ENCODE measurements at regions not wholly inside any gene's neighbourhood (a gene's known extent, or its start where the extent isn't known, plus 50 kb on each side); places are given as distances from the start of the nearest gene placed in this dataset.
A peak's percentile ranks its signal among the peaks of the same experiment; 100 is the strongest.
"Not testable (repeated sequence)": the region's sequence is repeated elsewhere in the genome, so short reads cannot be mapped to it uniquely, and the experiment has no call there.

DNA sequence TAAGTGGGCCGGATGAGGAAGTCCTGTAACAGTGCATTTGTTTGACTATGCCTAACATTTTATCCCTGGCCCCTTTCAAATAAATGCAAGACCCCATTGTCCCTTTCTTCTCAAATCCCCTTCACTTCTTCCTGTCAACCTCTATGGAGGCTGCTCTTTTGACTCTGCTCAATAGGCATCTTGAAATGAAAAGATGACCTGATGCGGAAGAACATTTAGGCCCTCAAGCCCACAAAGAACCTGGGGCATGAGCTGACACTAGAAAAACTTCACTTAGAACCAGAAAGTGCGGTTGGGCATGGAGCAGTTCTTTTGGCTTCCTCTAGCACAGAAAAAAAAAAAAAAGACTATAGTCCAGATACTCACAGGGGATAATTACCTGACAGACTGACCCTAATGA is 1434.7 kb upstream of the WWC1 start:
- FAIRE-seq (no peak), DNase-seq (ENCODE audit: low spot score) (no peak)

DNA sequence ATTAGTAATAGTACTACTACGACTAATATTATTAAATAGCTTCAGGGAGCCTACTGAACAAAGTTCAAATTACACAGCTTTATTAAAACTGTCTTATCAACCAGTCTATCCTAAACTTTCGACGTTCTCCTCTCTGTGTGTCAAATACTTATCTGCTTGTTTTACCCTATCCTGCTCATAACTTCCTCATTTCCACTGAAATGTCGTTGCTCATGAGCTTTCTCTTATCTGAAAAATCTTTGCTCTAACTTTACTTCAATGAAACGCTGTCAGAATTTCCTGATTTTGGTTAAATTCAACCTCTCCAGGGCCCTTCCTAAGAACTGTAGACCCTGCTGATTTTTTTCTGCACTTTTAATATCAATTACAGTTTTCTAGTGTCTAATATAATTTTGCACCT is 1431.0 kb upstream of the WWC1 start:
- DNase-seq (ENCODE audit: low spot score) = no peak
- FAIRE-seq = no peak

DNA sequence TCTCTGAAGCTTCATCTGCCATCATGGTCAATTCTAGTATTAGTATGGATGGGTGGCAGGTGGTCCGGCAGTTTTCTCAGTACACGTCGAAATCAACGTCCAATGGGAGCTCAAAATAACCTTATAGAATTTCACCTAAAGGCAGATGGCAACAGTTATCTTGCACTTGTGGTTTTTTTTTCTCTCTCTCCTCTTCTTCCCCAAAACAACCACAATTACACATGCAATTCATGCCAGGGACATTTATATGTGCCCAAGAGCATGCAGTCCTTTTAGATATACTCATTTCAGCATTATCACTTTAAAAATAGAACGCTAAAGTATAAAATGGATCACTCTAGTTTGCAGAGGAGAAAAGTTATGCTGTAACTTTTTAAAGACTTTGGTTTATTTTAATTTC is 1428.9 kb upstream of the WWC1 start:
- no peak for DNase-seq (ENCODE audit: low spot score)
- FAIRE-seq = no peak

DNA sequence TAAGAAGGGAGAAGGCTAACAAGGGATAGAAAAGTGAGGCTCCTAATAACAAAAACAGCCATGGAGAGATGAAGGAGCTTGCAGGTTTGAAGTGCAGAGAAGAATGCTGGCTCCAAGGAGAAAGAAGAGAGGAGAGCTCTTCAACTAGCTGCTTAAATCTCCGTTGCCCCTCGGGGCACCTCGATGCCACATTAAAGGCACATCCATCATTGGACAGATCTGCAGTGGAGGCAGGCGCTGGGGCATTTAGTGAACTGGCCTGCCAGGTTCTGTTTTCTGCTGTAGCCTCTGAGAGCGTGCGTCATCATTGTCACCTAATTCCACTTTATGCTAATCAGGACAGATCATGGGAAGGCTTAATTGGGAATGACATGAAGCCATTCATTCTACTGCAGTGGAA is 1426.2 kb upstream of the WWC1 start:
- FAIRE-seq (no peak), DNase-seq (ENCODE audit: low spot score) (no peak)

DNA sequence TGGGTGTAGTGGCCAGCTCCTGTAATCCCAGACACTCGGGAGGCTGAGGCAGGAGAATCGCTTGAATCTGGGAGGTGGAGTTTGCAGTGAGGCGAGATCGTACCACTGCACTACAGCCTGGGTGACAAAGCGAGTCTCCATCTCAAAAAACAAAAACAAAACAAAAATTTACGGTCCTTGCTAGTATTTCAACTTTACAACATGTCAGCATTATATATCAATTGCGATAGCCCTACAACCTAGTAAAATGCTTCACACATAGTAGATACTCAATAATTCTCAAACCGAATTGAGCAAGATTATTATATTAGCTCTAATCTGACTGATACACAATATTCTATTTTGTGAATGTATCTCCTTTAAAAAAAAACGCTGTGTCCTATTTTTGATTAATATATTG is 1411.0 kb upstream of the WWC1 start:
- DNase-seq (ENCODE audit: low spot score) = no peak
- FAIRE-seq = no peak

DNA sequence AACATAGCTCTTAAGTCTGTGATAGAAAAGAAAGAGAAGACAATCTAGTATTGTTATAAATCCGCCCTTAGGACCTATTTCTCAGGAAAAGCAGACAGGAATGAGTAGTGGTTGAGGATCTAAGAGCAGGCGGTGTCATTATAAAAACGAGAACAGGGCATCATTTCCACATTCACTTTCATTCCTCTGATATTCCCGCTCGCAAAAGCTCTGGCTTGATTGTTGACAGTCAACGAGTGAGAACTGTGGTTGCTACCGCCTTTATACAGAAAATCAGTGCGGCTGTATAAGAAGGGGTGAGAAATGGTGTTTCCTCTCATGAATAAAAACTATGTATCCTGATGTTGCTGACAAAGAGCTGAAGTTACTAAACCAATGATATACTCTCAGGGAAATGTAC is 1409.6 kb upstream of the WWC1 start:
- DNase-seq (ENCODE audit: low spot score) = no peak
- no peak for FAIRE-seq

DNA sequence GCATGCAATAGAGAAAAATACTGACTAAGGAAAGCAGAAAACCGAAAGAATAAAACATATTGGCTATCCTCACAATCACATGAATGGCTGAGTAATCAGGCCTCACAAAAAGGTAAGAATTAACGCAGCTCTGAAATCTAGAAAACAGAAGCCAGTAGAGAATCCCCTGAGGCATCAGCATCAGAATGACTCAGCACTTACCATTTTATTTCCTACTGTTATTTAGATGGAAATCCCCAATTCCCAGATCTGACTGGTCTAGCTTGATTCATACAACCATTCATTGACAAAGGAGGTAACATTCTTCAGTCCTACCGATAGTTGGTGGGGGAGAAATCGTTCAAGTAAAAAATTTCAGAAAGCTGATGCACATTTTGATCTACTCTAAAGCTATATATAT is 1408.4 kb upstream of the WWC1 start:
- FAIRE-seq = no peak
- peak; percentile 77 for DNase-seq (ENCODE audit: low spot score)

DNA sequence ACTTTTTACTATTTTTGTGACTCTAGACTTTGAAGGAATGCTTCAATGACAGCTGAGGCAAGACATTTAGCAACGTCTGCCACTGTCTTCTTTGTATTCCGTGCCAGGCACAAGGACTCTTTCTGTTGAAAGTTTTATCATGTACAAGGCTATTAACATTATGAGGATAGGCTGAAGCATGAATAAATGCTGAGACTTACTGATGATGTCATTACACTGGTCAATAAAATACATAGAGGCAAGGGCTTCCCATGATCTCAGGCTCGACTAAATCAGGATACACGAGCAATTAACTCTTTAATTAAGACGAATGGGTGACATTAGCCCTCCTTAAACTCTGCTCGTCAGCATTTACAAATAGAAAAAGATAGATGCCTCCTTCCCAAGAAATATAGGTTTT is 1393.3 kb upstream of the WWC1 start:
- no peak for FAIRE-seq

DNA sequence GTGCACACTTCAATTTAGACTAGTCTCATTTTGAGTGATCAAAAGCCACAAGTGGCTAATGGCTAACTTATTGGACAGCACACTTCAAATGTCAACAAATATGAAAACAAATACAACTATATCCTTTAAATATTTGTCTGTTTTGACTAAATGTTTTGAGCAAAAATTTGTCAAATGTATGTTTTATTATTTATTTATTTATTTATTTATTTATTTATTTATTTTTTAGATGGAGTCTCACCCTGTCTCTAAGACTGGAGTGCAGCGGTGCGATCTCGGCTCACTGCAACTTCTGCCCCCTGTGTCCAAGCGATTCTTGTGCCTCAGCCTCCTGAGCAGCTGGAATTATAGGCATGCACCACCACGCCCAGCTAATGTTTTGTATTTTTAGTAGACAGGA is 1392.1 kb upstream of the WWC1 start:
- no peak for FAIRE-seq
- no peak for DNase-seq (ENCODE audit: low spot score)

More for the DNA sequence above, 1393.3 kb upstream of the WWC1 start:
- DNase-seq (ENCODE audit: low spot score) = no peak

DNA sequence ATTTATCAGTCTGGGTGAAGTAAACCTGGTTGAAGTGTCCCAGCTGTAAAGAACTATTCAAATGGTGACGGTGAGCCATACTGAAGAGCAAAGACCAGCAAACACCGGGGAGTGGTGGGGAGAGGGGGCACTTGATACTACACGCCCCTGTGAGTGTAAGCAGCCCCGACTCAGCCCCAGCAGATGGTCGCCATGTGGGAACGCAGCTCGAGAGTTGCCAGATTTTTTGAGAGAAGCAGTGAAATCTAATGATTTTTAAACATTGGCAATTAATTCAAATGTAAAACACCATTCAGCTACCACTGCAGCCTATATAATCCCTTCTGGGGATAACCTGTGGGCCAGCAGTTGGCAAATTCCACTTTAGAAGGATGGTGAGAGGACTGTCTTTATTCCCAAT is 1386.9 kb upstream of the WWC1 start:
- no peak for DNase-seq (ENCODE audit: low spot score)
- FAIRE-seq = no peak

DNA sequence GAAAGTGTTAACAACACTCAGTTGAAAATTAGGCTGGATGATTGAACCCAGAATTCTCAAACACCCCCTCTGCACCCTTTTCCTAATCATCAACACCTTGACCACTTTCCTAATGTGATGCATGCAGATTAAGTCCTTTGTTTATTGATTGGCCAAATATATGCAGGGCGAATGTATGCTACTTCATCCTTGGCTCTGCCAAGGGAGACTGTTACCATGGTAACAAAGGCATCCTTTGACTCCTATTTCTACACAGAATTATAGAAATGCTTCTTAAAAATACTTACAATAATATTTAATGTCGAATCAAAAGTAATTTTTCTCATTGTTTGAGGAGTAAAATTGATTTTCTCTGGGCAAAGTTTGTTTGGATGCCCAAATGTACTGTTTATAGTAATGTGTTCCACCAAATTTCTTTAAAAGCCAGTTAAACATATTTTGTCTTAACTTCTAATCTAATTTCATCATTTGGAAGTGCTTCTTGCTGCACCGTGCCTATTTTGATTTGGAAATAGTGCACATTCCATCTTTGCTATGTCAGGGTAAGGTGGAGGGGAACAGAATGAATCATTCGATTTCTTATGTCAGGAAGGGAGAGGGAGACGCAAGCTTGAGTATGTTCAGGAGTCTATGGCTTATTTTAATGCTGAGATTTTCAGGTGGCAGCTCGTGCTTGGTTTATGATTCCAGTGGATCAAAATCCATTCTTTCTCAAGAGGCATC is 1384.3 kb upstream of the WWC1 start:
- DNase-seq (ENCODE audit: low spot score) = peak; percentile 49
- peak; percentile 52 for FAIRE-seq

DNA sequence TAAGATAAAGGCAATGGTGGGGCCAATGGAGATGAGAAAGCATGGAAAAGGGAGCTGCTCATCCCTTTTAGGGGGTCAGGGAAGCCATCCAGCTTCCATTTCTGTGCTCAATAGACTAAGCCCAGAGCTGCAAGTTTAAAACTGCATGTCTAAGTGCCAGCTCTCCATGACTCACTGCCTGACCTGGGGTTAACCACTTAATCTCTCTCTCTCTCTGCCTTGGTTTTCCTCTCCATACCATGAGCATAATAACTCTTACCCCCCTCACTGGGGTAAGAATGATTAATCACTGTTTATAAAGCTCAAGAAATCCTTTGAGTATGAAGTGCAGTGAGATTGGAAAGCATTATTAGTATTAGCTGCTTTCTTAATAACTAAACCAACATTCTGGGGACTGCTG is 1382.4 kb upstream of the WWC1 start:
- peak; percentile 88 for DNase-seq (ENCODE audit: low spot score)
- FAIRE-seq = peak; percentile 94

DNA sequence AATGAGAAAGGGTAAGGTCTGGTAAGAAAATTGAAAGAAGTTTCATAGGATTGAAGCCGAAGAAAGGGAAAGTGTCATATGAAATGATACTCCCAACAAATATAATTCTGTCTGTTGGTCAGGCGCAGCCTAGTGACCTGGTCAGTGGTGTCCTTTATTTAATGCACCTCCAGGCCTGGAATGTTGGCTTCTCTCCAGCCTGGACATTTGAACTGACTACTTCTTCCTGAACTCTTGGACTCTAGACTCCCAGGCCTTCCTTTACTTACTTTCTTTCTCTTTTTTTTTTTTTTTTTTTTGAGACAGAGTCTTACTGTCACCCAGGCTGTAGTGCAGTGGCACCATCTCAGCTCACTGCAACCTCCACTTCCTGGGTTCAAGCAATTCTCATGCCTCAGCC is 1381.5 kb upstream of the WWC1 start:
- peak; percentile 49 for FAIRE-seq
- peak; percentile 62 for DNase-seq (ENCODE audit: low spot score)

DNA sequence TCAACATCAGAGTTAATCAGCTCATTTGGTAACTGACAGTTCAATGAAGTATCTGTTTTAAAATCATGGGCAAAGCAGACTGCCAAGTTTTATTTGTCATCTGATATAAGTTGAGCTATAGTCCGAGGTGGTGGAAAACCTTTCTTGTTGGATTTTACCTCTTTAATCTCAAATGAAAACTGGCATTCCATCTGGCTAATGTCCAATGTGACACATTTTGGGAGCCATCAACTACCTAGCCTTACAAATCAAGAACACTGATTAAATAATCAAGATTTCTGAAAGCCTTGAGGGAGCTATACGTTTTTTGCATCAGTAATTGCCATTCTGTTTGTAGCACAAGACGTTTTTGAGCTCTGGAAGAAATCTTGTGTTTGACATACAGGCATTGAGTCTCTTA is 1380.5 kb upstream of the WWC1 start:
- DNase-seq (ENCODE audit: low spot score) = no peak
- no peak for FAIRE-seq

DNA sequence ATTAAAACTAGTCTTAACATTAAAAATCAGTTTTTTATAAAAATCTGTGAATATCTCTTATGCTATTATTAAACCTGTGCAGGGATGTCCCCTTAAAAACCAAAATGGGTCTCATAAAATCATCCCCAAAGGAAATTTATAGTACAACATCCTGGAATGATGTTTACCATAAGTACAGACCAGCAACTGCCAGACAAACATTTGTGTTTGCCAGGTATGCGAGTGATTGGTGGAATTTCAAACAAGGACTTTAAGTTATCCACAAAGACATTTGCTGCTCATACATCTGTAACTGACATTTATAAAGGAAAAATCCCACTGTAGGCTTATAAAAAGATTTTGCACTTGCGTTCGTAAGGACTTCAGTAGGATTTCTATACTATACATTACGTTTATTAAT is 1375.4 kb upstream of the WWC1 start:
- DNase-seq (ENCODE audit: low spot score) (no peak), FAIRE-seq (no peak)

DNA sequence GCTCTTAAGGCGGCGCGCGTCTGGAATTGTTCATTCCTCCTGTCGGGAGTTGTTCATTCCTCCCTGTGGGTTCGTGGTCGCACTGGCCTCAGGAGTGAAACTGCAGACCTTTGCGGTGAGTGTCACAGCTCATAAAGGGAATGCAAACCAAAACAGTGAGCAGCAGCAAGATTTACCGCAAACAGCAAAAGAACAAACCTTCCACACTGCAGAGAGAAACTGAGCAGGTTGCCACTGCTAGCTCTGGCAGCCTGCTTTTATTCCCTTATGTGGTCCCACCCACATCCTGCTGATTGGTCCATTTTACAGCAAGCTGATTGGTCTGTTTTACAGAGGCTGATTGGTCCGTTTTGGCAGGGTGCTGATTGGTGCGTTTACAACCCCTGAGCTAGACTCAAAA is 1365.3 kb upstream of the WWC1 start:
- no peak for DNase-seq (ENCODE audit: low spot score)
- FAIRE-seq = no peak

DNA sequence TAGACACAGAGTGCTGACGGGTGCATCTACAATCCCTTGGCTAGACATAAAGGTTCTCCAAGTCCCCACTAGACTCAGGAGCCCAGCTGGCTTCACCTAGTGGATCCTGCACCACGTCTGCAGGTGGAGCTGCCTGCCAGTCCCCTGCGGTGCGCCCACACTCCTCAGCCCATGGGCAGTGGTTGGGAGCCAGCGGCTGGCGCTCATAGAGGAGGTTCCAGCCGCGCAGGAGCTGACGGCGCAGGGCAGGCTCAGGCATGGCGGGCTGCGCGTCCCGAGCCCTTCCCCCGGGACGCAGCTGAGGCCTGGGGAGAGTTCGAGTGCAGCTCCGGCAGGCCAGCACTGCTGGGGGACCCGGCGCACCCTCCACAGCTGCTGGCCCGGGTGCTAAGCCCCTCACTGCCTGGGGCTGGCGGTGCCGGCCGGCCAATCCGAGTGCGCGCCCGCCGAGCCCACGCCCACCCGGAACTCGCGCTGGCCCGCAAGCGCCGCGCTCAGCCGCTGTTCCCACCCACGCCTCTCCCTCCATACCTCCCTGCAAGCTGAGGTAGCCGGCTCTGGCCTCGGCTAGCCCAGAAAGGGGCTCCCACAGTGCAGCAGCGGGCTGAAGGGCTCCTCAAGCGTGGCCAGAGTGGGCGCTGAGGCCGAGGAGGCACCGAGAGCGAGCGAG is 1364.5 kb upstream of the WWC1 start:
- DNase-seq (ENCODE audit: low spot score); FAIRE-seq: not testable (repeated sequence)

DNA sequence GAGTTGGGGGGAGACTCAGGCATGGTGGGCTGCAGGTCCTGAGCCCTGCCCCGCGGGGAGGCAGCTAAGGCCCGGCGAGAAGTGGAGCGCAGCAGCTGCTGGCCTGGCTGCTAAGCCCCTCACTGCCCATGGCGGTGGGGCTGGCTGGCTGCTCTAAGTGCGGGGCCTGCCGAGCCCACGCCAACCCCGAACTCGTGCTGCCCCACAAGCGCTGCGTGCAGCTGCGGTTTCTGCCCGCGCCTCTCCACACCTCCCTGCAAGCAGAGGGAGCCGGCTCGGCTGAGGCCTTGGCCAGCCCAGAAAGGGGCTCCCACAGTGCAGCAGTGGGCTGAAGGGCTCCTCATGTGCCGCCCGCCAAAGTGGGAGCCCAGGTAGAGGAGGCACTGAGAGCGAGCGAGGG is 1355.1 kb upstream of the WWC1 start:
- no peak for FAIRE-seq

DNA sequence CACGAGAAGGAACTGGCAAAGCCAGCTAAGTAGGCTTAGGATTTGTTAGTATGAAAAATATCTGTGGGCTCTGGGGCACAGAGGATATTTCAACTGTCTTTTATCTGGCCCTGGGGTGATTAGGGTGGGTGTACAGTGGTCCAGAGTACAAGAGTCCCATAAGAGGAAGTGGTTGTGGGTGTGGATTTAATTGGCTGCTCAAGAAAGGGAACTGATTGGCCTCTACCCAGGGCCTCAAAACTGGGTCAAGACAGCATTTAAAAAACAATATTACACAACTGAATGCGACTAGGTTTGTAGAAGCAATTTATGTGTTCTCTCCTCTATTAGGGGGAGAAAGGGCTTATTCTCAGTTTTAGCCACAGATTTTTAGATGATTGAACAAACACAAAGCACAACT is 1353.4 kb upstream of the WWC1 start:
- DNase-seq (ENCODE audit: low spot score) (no peak), FAIRE-seq (no peak)

More for the DNA sequence above, 1355.1 kb upstream of the WWC1 start:
- no peak for DNase-seq (ENCODE audit: low spot score)

DNA sequence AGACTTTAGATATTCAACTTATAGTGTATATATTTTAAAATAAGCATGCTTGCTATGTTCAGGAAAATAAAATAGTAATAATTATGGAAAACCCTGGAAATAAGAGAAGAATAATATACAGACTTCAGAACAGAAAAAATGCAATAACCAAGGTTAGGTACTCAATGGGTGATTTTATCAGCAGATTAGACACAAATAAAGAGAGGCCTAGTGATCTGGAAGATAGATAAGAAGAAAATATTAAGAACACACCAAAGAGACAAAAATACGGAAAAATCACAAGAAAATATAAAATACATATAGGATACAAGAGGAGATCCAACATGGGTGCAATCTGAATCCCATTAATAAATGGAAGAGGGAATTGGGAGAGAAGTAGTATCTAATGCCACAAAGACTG is 1348.5 kb upstream of the WWC1 start:
- FAIRE-seq = no peak
- DNase-seq (ENCODE audit: low spot score) = no peak

DNA sequence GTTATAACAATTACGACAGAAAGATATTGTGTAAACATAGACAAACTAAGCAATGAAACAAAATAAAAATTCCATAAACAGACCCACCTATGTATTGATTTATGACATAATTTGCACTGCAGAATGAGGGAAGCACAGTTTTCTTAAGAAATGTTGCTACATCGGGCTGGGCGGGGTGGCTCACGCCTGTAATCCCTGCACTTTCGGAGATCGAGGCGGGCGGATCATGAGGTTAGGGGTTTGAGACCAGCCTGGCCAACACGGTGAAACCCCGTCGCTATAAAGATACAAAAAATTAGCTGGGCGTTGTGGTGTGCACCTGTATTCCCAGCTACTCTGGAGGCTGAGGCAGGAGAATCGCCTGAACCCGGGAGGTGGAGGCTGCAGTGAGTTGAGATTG is 1344.4 kb upstream of the WWC1 start:
- DNase-seq (ENCODE audit: low spot score) (no peak), FAIRE-seq (no peak)

DNA sequence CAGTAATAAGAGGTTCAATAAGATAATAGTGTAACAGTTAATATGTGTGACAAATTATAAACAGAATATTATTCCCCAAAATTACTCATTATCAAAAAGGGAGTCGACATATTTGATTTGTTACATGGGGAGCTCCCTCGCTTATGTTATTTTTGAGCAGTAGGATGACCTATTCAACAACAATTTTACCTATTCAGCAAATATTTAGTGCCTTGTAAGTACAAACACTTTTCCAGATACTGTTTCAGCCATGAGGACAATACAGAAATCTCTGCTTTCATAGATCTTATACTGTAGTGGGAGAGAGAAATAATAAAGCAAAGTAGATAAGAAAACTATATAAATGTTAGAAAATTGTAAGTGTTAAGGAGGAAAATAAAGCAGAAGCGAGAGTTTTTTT is 1342.8 kb upstream of the WWC1 start:
- DNase-seq (ENCODE audit: low spot score) (no peak), FAIRE-seq (no peak)

DNA sequence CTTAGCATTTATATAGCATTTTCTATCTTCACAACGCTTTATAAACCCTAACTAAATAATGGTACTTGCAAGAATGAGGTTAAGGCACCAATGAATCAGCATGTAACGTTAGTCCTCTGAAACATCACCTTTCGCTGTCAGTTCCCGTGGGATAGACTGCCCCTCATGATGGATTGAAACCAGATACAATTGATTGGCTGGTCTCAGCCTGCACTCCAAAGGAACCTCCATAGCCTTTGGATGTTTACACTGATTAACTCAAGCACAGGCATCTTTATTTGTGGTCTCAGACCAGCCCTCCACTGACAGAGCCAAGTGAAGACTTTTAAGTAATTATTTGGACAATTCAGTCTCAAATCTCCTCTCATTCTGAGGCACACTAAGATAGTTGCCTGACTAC is 1339.4 kb upstream of the WWC1 start:
- FAIRE-seq = no peak
- DNase-seq (ENCODE audit: low spot score) = no peak

All from RCC 7860 (cell line).